ENCODE measurements at regions not wholly inside any gene's neighbourhood (a gene's known extent, or its start where the extent isn't known, plus 50 kb on each side); places are given as distances from the start of the nearest gene placed in this dataset.

GRCh38 chr4:41815473-41815872 lies 66.9 kb upstream of the PHOX2B start:
- no peak for TF ChIP-seq CTCF (IDR thresholded peaks at IDR 0.05)
- no peak for TF ChIP-seq POLR2AphosphoS5 (IDR thresholded peaks at IDR 0.05)
- no peak for TF ChIP-seq EP300 (IDR thresholded peaks at IDR 0.05)
- TF ChIP-seq POLR2A (IDR thresholded peaks at IDR 0.05; ENCODE audit: low read depth), result no peak
